SU-DHL-6 (cell line): ENCODE measurements at regions not wholly inside any gene's neighbourhood (a gene's known extent, or its start where the extent isn't known, plus 50 kb on each side); places are given as distances from the start of the nearest gene placed in this dataset.

Experiments used
- CTCF ChIP-seq: fragments of 200-600 bp; sonication (generic); IDR thresholded peaks from one replicate; pipeline ENCODE4 v1.5.1; 2017; ENCODE audit warnings: antibody characterized with exemption, mild to moderate bottlenecking, low read length, moderate library complexity; ENCODE audit not compliant: insufficient read depth, poor library complexity, severe bottlenecking
- EZH2phosphoT487 ChIP-seq: fragments of 200-600 bp; sonication (generic), shearing (Covaris generic); conservative IDR thresholded peaks from 2 replicates; pipeline ENCODE4 v1.6.1; 2018; ENCODE audit warnings: mild to moderate bottlenecking, antibody characterized with exemption, low read length, moderate library complexity, mixed read lengths

DNA sequence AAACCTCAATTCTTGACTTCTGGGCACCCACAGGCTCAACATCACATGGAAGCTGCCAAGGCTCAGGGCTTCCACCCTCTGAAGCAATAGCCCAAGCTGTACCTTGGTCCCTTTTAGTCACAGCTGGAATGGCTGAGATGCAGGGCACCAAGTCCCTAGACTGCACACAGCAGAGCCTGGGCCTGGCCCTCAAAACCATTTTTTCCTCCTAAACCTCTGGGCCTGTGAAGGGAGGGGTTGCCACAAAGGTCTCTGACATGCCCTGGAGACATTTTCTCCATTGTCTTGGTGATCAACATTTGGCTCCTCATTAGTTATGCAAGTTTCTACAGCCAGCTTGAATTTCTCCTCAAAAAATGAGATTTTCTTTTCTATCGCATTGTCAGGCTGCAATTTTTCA, 382.7 kb upstream of the RASGEF1B start:
- TF ChIP-seq CTCF (no peak), EZH2phosphoT487 (no peak)
